Smooth muscle cell (in vitro differentiated cells): ENCODE measurements at regions not wholly inside any gene's neighbourhood (a gene's known extent, or its start where the extent isn't known, plus 50 kb on each side); places are given as distances from the start of the nearest gene placed in this dataset.
A peak's percentile ranks its signal among the peaks of the same experiment; 100 is the strongest.

ENCODE experiments used
- DNase-seq: peaks from one replicate; lab custom pipeline; 2025; ENCODE audit not compliant: unreplicated experiment; lab: John Stamatoyannopoulos, UW
- H2AFZ ChIP-seq: fragments of 200-600 bp; sonication (generic); 2 replicates; pipeline ENCODE4 v1.6.0; 2016; ENCODE audit warnings: antibody characterized with exemption, low read depth, mild to moderate bottlenecking
- H3F3A ChIP-seq: fragments of 200-600 bp; sonication (generic); 2 replicates; pipeline ENCODE4 v1.6.0; 2017; ENCODE audit warnings: antibody characterized with exemption, low read depth
- H3K27ac ChIP-seq: fragments of 200-600 bp; sonication (generic); 2 replicates; pipeline ENCODE4 v1.5.1; 2016; ENCODE audit warnings: low read depth, mild to moderate bottlenecking
- H3K27me3 ChIP-seq: fragments of 200-600 bp; sonication (generic); 2 replicates; pipeline ENCODE4 v1.6.1; 2016; ENCODE audit warnings: low read depth, mild to moderate bottlenecking
- H3K36me3 ChIP-seq: fragments of 200-600 bp; sonication (generic); 2 replicates; pipeline ENCODE4 v1.5.1; 2016; ENCODE audit warnings: low read depth
- H3K4me1 ChIP-seq: fragments of 200-600 bp; sonication (generic); 2 replicates; pipeline ENCODE4 v1.5.1; 2016; ENCODE audit warnings: low read depth
- H3K4me2 ChIP-seq: fragments of 200-600 bp; sonication (generic); 2 replicates; pipeline ENCODE4 v1.6.0; 2016; ENCODE audit warnings: mild to moderate bottlenecking
- H3K4me3 ChIP-seq: fragments of 200-600 bp; sonication (generic); 2 replicates; pipeline ENCODE4 v1.5.1; 2016; ENCODE audit warnings: mild to moderate bottlenecking
- H3K79me2 ChIP-seq: fragments of 200-600 bp; sonication (generic); 2 replicates; pipeline ENCODE4 v1.6.0; 2016; ENCODE audit warnings: low read depth, mild to moderate bottlenecking
- H3K9ac ChIP-seq: fragments of 200-600 bp; sonication (generic); 2 replicates; pipeline ENCODE4 v1.6.0; 2016; ENCODE audit warnings: low read depth
- H3K9me3 ChIP-seq: fragments of 200-600 bp; sonication (generic); replicated peaks from 2 replicates; pipeline ENCODE4 v1.5.1; 2016; ENCODE audit warnings: low read depth
- H4K20me1 ChIP-seq: fragments of 200-600 bp; sonication (generic); 2 replicates; pipeline ENCODE4 v1.6.0; 2016; ENCODE audit warnings: low read depth
- CTCF ChIP-seq: fragments of 200-600 bp; sonication (generic); IDR thresholded peaks from 2 replicates; pipeline ENCODE4 v1.5.1; 2017; ENCODE audit warnings: borderline replicate concordance, mild to moderate bottlenecking, antibody characterized with exemption; ENCODE audit not compliant: insufficient read depth, poor library complexity, severe bottlenecking
- WGBS: methylation state at CpG from one replicate; pipeline ENCODE4 v1.1.7; 2016; ENCODE audit warnings: low lambda C conversion rate; 5-methylcytosine and 5-hydroxymethylcytosine counted together

DNA sequence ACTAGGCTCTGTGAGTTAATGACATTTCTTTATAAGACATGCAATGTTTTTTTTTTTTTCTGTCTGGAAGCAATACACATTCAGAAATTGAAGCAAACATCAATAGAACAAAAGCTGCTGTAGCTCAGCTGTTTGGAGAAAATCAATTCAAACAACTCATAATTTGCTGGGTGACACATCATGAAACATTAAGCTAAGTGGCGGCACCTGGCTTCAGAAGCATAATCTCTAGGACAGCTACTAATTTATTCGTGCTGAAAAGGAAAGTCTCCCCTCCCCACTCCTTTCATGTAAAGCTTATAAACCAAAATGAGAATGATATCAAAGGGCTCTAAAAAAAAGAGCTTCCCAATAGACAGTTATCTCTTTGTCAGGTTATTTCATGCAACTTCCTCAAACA lies 73.9 kb downstream of the LUZP4 start:
- TF ChIP-seq CTCF: no peak
- WGBS: 71% methylated on average over 2 of the region's 2 CpGs
- H3K4me2 ChIP-seq: peak overlapping the region; percentile 61
- no peak overlapping the region for H3K4me3 ChIP-seq
- no peak overlapping the region for H2AFZ ChIP-seq
- H3F3A ChIP-seq: peaks cover 15% of the 10 kb centered on the region
- H3K4me1 ChIP-seq: peaks cover 25% of the 10 kb centered on the region
- H3K9me3 ChIP-seq: no peaks in the 10 kb centered on the region
- no peaks in the 10 kb centered on the region for H3K36me3 ChIP-seq
- no peak for DNase-seq
- H3K9ac ChIP-seq: no peak overlapping the region
- H4K20me1 ChIP-seq: no peaks in the 10 kb centered on the region
- H3K27ac ChIP-seq: no peak overlapping the region
- no peaks in the 10 kb centered on the region for H3K79me2 ChIP-seq
- H3K27me3 ChIP-seq: no peaks in the 10 kb centered on the region

- H3F3A ChIP-seq: peaks cover 19% of the 10 kb centered on the region
- no peaks in the 10 kb centered on the region for H3K79me2 ChIP-seq
- H3K27ac ChIP-seq: no peak overlapping the region
- H3K4me1 ChIP-seq: peaks cover 30% of the 10 kb centered on the region
- H4K20me1 ChIP-seq: no peaks in the 10 kb centered on the region
- no peaks in the 10 kb centered on the region for H3K36me3 ChIP-seq
- H3K9ac ChIP-seq: no peak overlapping the region
- H2AFZ ChIP-seq: no peak overlapping the region
- no peak for DNase-seq
- 95% methylated on average over 2 of the region's 2 CpGs for WGBS
- H3K27me3 ChIP-seq: no peaks in the 10 kb centered on the region
- no peaks in the 10 kb centered on the region for H3K9me3 ChIP-seq
- TF ChIP-seq CTCF: no peak
- no peak overlapping the region for H3K4me2 ChIP-seq
- H3K4me3 ChIP-seq: no peak overlapping the region
These were observed 74.4 kb downstream of the LUZP4 start for GRCh38 chrX:115363897-115364296.

DNA sequence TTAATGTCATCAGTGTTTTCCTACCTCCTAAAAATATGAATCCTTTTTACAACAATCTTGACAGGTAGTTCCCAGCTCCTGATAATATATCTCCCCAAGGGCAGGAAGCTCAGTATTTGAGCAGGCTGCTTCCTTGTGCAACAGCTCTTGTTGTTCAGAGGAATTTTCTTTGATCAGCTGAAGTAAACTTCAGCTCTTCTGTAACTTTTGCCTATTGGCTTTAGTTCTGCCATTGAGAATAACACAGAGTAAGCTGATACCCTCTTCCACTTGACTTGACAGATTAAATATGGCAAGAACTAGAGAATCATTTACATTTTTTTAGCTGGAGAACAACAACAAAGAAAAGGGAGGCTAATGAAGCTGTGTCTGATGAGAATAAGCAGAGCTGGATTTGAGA lies 75.2 kb downstream of the LUZP4 start:
- Histone ChIP-seq H3K27ac (peak overlapping the region; percentile 6), H3K4me2 (no peak overlapping the region), H3K36me3 (no peaks in the 10 kb centered on the region), H3K27me3 (no peaks in the 10 kb centered on the region), H3K4me3 (no peak overlapping the region), H3K4me1 (peaks cover 35% of the 10 kb centered on the region), H3F3A (peaks cover 19% of the 10 kb centered on the region), H4K20me1 (no peaks in the 10 kb centered on the region), H2AFZ (peak overlapping the region; percentile 2), H3K9ac (no peak overlapping the region), H3K79me2 (no peaks in the 10 kb centered on the region), H3K9me3 (no peaks in the 10 kb centered on the region)
- no peak for DNase-seq
- no peak for TF ChIP-seq CTCF

DNA sequence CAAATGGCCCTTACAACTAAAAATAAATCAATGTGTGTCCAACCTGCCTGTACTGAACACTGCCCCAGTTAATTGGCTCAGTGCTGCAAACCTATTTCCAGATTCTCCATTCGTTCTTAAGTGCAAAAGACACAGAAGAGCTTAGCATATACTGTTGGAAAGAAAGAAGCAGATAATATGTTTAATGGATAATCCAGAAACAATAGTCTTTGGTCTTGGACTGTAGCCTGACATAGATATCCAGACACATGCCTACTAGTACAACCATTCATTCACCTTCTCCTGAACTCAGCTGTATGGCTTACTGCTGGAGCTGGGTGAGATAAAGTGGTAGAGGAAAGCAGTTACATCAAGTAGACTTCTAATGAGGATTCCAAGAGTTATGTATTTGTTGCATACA lies 77.0 kb downstream of the LUZP4 start:
- H3K9ac ChIP-seq: peak overlapping the region; percentile 69
- H3K36me3 ChIP-seq: no peaks in the 10 kb centered on the region
- no peaks in the 10 kb centered on the region for H3K27me3 ChIP-seq
- H3K79me2 ChIP-seq: no peaks in the 10 kb centered on the region
- no peak overlapping the region for H3K4me3 ChIP-seq
- DNase-seq: no peak
- H3K27ac ChIP-seq: peak overlapping the region; percentile 99
- H3F3A ChIP-seq: peaks cover 27% of the 10 kb centered on the region
- no peaks in the 10 kb centered on the region for H3K9me3 ChIP-seq
- no peak for TF ChIP-seq CTCF
- H2AFZ ChIP-seq: no peak overlapping the region
- peaks cover 35% of the 10 kb centered on the region for H3K4me1 ChIP-seq
- H3K4me2 ChIP-seq: peak overlapping the region; percentile 82
- WGBS: 2% methylated on average over 1 of the region's 1 CpG
- no peaks in the 10 kb centered on the region for H4K20me1 ChIP-seq
